NCI-H1930 (cell line): ENCODE measurements at regions not wholly inside any gene's neighbourhood (a gene's known extent, or its start where the extent isn't known, plus 50 kb on each side); places are given as distances from the start of the nearest gene placed in this dataset.

ENCODE experiments used
- DNase-seq, 2 experiments: peaks; one replicate each; lab custom pipeline; 2025; lab: John Stamatoyannopoulos, UW

DNA sequence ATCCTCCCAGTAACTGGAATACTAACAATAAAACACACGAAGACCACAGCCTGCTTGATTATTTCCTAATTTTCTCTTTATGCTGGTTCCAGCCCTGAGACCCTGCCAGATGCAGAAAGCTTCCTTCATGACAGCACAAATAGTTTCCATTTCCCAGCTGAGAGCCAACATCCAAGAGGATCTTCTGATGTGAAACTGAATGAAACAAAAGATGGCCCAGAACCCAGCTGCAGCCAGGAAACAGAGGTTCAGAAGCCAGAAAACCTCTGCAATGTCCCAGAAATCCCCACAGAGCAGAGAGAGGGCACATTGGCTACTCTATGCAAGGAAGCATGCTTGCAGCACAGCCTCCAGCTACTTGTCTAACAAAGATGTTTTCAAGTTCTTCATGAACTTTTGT, 61.8 kb upstream of the PLEKHG1 start:
- DNase-seq, result no peak

DNA sequence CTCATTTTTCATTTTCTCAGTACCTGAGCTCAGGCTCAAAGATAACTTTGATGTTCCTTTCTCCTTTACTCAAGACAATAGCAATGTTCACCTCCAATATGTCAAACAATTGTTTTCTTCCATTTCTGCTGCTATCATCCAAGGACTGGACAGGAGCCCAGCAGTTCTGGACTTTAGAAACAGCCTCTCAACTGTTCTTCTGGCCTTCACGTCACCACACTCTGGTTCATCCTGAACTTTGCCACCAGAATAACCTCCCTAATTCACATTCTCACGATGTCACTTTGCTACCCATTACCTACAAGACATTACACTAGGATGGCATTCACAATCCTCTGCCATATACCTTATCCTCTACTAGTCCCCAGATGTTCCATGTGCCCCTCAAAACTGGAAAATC, 60.6 kb upstream of the PLEKHG1 start:
- no peak for DNase-seq

DNA sequence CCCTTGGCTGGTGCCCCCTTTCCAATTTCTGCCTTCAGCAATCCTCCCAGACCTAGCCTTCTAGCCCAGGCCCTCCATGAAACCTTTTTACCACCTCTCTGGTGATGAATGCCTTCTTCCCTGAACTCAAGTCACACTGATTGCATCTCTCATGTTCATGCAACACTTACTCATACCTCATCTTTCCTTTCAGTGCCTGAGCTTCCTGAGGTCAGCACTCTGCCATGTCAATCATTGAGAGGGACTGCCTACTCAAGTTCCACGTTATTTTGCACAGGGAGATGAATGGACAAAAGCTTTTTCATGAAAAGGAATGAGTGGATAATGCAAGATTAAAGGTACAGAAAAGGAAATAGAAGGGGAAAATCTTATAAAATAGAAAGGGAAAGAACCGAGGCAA, 60.1 kb upstream of the PLEKHG1 start:
- no peak for DNase-seq

DNA sequence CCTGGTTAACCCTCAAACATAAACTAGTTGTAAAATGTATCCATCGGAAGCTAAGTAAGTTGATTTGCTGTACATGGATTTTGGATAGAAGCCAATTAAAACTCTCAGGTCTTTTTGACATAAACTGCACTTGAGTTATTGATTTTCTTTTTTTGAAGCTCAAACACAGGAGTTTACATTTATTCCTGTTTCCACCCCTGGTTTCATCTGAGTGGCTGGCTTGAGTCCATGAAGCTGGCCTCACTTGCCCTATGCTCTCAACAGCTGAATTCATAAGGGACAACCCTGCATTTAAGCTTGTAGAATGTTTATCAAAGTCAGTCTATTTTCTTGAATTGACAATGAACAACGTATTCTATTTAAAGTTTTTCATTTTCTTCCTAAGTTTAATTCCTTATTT, 58.1 kb upstream of the PLEKHG1 start:
- no peak for DNase-seq

DNA sequence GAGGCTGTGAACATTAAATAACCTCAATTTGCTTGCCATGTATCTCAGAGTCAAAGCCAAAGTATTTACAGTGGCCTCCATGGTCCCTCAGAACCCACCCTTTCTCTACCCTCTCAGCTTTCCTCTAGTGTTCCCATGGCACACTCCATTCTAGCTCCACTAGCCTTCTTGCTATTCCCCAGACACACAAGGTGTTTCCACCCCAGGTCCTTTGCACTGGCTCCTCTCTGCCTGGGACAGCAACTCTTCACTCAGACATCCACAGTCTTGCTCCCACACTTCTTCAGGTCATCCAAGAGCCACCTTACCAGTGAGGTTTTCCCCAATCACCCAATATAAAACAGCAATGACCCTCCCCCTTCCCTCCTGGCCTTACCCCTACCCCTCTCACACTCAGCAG, 56.5 kb upstream of the PLEKHG1 start:
- DNase-seq, result no peak

DNA sequence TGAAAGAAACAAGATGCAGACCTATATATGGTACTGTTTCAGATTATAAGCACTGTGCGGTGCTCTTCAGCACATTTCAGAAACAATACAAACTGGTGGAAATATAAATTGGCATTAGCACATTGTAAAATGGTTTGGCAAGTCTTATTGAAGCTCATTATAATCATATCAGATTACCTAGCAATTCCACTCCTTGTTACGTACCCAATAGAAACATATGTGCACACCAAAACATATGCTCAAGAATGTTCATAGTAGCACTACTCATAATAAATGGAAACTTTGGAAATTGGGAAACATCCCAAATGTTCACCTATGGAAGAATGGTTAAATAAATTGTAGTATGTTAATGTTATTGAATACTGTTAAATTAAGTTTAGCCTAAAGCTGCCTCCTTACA, 54.9 kb upstream of the PLEKHG1 start:
- no peak for DNase-seq

DNA sequence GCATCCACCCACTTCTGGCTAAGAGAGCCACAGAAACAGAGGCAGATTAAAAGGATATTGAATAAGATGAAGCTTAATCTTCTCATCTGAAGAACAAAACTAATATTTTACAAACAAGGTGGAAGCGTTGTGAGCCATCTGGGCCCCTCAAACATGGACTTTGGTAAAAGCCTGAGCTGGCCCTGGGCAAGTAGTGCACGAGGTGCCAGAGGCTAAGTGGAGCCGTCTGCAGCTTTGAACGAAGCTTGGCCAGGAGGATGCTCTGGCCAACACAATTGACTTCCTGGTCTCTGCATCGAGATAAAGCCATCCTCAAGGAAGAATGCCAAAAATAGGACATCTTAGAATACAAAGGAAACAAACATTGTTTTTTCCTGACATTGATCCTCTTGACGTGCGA, 53.2 kb upstream of the PLEKHG1 start:
- DNase-seq, result no peak

DNA sequence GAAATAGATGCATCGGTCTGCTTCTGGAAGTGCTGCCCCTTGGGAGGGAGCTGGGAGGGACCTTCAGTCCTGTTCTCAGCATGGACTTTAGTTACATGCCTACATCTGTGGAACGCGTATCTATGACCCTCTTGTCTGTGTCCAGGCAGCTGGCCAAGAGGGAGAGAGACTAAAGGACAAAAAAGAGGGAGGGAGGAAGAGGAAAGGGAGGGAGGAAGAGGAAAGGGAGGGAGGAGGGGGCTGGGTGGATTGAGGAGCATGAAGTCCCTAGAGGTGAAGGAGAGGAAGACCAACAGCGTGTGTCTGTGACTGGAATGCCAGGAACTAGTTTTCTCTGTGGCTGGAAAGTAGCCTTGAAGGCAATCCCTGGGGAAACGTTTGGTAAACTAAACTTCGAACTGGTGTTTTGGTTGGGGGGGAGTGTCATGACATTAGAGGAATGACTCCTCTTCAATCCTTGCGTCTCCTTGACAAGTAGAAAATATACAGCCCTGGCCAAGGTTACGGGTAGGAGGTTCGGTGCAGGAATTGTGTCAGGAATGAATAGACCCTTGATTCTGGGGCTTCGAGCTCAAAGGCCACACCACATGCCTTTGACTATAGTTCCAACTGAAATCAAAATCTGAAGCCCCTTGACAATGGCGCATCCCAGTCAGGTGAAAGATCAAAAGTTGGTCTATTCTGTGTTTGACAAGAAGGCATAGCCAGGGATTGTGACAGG, 52.0 kb upstream of the PLEKHG1 start:
- DNase-seq, result no peak

DNA sequence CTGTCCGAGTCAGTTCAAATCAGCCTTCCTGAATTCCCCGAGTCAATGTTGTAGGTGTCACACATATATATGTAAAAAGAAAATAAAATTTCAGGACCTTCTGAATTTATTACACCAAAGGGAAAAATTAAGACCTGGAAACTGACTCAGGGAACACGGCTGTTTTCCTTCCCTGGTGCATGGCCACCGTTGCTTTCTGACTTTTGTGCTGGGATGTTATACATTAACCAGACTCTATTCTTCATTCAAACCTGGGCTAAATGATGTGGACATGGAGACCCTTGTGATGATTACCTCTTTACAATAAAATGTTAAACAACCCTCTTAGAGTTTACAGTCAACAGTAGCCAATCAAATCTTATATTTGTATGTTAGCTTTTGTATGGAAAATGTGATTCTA, 51.4 kb upstream of the PLEKHG1 start:
- DNase-seq, result no peak

DNA sequence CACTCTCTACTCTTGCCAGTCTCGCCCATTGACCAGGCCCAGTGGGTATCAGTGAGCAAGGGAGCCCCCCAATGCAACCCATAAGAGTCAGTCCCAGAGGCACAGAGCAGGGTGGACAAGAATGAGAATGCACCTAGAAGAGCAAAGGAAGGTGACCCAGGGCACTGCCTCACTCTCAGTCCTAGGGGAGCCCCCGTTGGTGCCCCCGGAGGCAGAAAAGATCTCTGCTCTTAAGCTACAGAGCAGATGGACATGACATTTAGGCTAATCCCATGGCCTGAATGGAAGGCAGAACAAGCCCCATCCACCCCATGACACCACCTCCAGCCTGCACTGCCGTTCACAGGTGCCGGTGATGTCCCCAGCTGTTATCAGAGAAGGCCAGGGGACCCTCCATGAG, 50.7 kb upstream of the PLEKHG1 start:
- no peak for DNase-seq

DNA sequence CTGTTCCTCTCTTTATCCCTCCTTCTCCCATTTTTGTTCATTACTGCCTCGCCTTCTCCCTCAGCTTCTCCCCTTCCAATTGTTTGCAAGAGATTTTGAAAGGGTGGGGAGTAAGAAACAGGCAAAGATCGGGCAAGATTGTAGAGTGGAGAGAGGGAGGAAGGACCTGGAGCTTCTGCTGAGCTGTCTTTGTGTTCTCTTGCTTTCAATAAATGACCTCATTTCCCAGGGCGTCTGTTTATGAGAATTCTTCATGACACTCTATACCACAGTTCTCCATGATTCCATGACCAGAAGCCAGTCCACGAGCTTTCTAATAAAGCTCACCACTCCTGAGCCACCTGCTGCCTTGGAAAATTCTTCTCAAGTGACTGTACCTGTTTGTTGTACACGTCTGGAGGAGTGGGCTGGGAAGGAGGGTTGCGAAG, 50.0 kb upstream of the PLEKHG1 start:
- no peak for DNase-seq
